NB4 (cell line): ENCODE measurements at regions not wholly inside any gene's neighbourhood (a gene's known extent, or its start where the extent isn't known, plus 50 kb on each side); places are given as distances from the start of the nearest gene placed in this dataset.

ENCODE experiments used
- DNase-seq: peaks from one replicate; pipeline ENCODE4 v3.0.0; 2010; ENCODE audit warnings: low read depth
- H3K4me3 ChIP-seq: one replicate; pipeline ENCODE4 v1.5.1; 2011; ENCODE audit warnings: mild to moderate bottlenecking, low read depth, low read length, moderate library complexity
- CTCF ChIP-seq: IDR thresholded peaks from one replicate; pipeline ENCODE4 v1.5.1; 2012; ENCODE audit warnings: low read depth, low read length
- MYC ChIP-seq: IDR thresholded peaks from 2 replicates; pipeline ENCODE4 v1.6.1; 2011; ENCODE audit warnings: low read depth, low read length
- POLR2A ChIP-seq: IDR thresholded peaks from 2 replicates; pipeline ENCODE4 v1.6.1; 2011; ENCODE audit warnings: mild to moderate bottlenecking; ENCODE audit not compliant: insufficient read length; ENCODE audit errors: extremely low read depth
- TF ChIP-seq, protein P1 (sequence below): IDR thresholded peaks from 2 replicates; pipeline ENCODE4 v1.6.1; 2011; ENCODE audit warnings: low read depth, low read length

GRCh38 chr7:372932-373791, 83.2 kb downstream of the FOXL3 start:
- H3K4me3 ChIP-seq = no peak overlapping the region
- no peak for TF ChIP-seq MYC
- TF ChIP-seq POLR2A = no peak
- TF ChIP-seq, protein P1, sequence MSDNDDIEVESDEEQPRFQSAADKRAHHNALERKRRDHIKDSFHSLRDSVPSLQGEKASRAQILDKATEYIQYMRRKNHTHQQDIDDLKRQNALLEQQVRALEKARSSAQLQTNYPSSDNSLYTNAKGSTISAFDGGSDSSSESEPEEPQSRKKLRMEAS = no peak
- TF ChIP-seq CTCF = no peak
- no peak for DNase-seq

DNA sequence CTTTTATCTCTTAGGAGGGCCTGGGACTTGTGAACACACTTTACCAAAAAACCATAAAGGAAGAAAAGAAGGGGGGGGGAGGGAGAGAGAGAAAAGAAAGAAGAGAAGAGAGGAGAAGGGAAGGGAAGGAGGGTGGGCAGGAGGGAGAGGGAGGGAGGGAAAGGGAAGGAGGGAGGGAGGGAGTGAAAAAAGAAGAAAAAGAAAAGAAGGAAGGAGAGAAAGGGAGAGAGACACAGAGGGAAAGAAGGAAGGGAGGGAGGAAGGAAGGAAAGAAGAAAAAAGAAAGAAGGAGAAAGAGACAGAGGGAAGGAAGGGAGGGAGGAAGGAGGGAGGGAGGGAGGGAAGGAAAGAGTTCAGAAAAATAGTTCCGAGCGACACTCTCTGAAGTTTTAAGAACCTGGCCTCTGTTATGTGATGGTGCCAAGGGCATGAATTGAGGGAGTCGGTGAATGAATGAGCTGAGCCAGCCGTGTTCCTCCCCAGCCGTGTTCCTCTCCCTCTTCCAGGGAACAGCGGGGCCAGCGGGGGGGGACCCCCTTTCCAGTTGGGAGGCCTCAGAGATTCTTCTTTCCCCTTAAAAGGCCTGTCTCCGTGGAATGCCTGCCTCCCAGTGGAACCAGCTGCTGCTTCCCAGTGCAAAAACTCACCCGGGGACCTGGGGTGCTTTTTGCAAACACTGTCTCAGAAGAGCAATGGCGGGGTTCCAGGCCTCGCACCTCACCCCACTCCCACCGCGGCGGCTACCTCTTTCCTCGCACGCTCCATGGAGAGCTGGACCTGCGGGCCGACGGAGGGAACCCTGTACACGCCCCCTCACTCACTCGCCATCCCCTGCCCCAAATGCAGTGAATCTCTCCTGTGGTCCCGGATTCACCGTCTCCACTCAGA, 84.1 kb downstream of the FOXL3 start:
- TF ChIP-seq MYC (no peak), POLR2A (no peak), CTCF (no peak)
- TF ChIP-seq, protein P1 = no peak
- DNase-seq = no peak
- H3K4me3 ChIP-seq = no peak overlapping the region

DNA sequence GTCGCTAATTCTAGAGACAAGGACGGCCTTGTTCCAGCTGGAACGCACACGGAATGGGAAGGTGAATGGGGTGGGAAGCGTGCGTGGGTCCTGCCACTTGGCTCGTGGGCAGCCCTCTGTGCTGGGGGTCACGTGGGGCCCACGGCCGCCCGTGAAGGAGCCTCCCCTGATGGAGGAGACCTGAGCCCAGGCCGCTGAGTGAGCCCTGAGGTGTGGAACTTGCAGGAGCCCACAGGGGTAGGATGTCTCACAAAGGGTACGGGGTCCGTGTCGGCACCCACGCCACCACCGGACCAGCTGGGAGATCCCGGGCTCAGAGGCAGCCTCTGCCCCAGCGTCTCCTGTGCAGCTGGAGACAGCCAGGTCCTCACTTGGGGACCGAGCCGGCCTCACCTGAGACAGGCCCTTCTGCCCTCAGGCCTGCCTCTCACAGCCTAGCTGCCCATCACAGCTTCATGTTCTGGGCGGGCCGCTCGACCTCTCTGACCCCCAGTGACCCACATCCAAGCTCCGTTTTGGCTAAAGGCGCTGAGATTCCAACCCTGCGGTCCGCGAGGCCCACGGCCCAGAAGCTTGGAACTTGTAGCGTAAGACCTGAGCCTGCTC, 84.8 kb downstream of the FOXL3 start:
- no peak for DNase-seq
- TF ChIP-seq, protein P1 = no peak
- no peak for TF ChIP-seq POLR2A
- TF ChIP-seq MYC = no peak
- TF ChIP-seq CTCF = no peak
- no peak overlapping the region for H3K4me3 ChIP-seq

- TF ChIP-seq POLR2A (no peak), CTCF (no peak), MYC (no peak)
- TF ChIP-seq, protein P1 = no peak
- DNase-seq = no peak
- no peak overlapping the region for H3K4me3 ChIP-seq
These were observed 85.4 kb downstream of the FOXL3 start for GRCh38 chr7:375321-375831.

- no peak overlapping the region for H3K4me3 ChIP-seq
- TF ChIP-seq, protein P1 = no peak
- TF ChIP-seq CTCF (no peak), POLR2A (no peak), MYC (no peak)
- no peak for DNase-seq
These were observed 85.9 kb downstream of the FOXL3 start for GRCh38 chr7:375901-376305.
